HG02623 (cell line): ENCODE measurements at regions not wholly inside any gene's neighbourhood (a gene's known extent, or its start where the extent isn't known, plus 50 kb on each side); places are given as distances from the start of the nearest gene placed in this dataset.
"Not testable (repeated sequence)": the region's sequence is repeated elsewhere in the genome, so short reads cannot be mapped to it uniquely, and the experiment has no call there.

ENCODE experiments used
- ATAC-seq: cut with Tn5 transposase; IDR thresholded peaks from one replicate; pipeline ENCODE4 v1.9.1; 2021; ENCODE audit warnings: moderate library complexity; ENCODE audit not compliant: unreplicated experiment

GRCh38 chr20:53801609-53802370 lies 208.2 kb upstream of the ZNF217 start:
- no peak for ATAC-seq

GRCh38 chr20:53800883-53801604 lies 207.4 kb upstream of the ZNF217 start:
- no peak for ATAC-seq

- no peak for ATAC-seq
These were observed 206.8 kb upstream of the ZNF217 start for GRCh38 chr20:53800418-53800817.

- ATAC-seq = no peak
These were observed 203.4 kb upstream of the ZNF217 start for GRCh38 chr20:53797085-53797484.

GRCh38 chr20:53795170-53795569 lies 201.5 kb upstream of the ZNF217 start:
- ATAC-seq = no peak

- ATAC-seq = no peak
These were observed 201.0 kb upstream of the ZNF217 start for GRCh38 chr20:53794529-53795115.

- no peak for ATAC-seq
These were observed 200.2 kb upstream of the ZNF217 start for GRCh38 chr20:53793783-53794383.

GRCh38 chr20:53792946-53793536 lies 199.4 kb upstream of the ZNF217 start:
- no peak for ATAC-seq

GRCh38 chr20:53789989-53790675 lies 196.5 kb upstream of the ZNF217 start:
- no peak for ATAC-seq

GRCh38 chr20:53788253-53789022 lies 194.8 kb upstream of the ZNF217 start:
- ATAC-seq = no peak

- not testable (repeated sequence) for ATAC-seq
These were observed 193.9 kb upstream of the ZNF217 start for GRCh38 chr20:53787491-53787931.

- no peak for ATAC-seq
These were observed 193.0 kb upstream of the ZNF217 start for GRCh38 chr20:53786445-53787267.

GRCh38 chr20:53786071-53786444 lies 192.4 kb upstream of the ZNF217 start:
- ATAC-seq = no peak

GRCh38 chr20:53785320-53785719 lies 191.7 kb upstream of the ZNF217 start:
- no peak for ATAC-seq

GRCh38 chr20:53783768-53784167 lies 190.1 kb upstream of the ZNF217 start:
- no peak for ATAC-seq

- no peak for ATAC-seq
These were observed 189.1 kb upstream of the ZNF217 start for GRCh38 chr20:53782612-53783246.

- no peak for ATAC-seq
These were observed 186.2 kb upstream of the ZNF217 start for GRCh38 chr20:53779822-53780221.

- no peak for ATAC-seq
These were observed 185.1 kb upstream of the ZNF217 start for GRCh38 chr20:53778736-53779135.
